GM21447 (cell line): ENCODE measurements at regions not wholly inside any gene's neighbourhood (a gene's known extent, or its start where the extent isn't known, plus 50 kb on each side); places are given as distances from the start of the nearest gene placed in this dataset.

Experiments
- ATAC-seq: cut with Tn5 transposase; IDR thresholded peaks from one replicate; pipeline ENCODE4 v1.9.1; 2021; ENCODE audit not compliant: unreplicated experiment

DNA sequence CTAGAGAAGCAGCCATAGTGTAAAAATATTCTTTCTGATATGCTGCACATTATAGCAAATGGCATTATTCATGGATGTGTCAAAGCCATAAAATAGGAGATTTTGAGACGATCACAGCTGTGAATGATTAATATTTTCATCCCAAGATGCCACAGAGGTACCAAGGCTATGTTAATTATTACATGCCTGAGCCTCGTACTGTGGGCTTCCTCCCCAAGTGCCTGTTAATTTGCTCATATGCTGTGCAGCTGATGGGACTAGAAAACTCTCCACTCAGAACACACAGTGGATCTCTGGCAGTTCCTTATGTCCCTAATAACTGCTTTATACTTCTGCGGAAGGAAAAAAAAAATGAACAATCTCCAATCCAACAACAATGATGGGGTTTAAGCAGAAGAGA, 184.9 kb upstream of the TSHZ2 start:
- no peak for ATAC-seq

DNA sequence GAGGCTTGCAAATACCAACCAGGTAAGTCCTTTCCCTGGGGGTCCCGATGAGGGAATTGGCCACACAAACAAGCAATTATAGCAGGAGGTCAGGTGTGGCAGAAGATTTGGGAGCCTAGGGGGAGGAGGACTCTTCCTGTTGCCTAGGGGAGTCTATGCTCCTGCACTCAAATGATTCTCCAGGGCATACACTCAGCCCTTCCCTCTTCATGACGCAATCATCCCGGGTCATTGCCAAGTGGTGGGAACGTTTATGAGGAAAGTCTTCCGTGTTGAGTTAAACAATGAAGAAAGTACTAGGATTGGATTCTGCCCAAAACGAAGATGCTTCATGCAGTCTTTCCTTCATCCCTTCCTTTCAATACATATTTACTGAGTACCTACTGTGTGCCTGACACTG, 186.5 kb upstream of the TSHZ2 start:
- ATAC-seq, result no peak

DNA sequence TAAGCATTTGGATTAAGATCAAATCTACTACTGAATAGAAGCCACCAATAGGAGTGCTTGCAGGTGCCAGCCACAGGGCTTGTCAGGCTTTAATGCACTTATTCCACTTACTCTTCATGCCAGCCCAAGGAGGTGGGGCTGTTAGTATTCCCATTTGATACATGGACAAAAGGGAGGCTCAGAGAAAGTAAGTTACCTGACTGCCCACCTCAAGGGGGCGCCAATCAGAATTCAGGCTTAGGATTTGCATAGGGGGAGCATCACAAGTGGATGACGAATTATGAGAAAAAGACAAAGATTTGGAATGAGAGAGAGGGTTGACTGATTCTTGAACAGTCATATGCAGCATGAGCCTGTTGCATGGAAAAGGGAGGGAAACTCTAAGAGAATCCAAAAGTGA, 188.4 kb upstream of the TSHZ2 start:
- ATAC-seq, result no peak

DNA sequence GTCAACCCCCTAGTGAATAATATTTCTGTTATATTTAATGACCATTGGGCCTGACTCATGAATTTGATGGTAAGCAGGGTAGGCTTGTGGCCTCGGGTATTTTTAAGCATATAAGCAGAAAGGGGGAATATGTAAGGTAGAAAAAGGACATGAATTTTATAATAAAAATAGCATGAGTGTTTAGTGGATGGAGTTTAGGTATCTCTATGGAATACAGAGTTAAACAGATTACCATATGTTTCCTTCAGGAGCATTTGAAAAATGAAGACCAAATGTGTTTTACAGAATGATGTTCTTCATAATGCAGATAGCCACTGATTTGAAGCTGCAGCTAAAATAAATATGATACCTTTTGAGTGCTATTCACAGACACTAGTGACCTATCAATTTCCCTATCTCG, 191.7 kb upstream of the TSHZ2 start:
- ATAC-seq, result no peak

DNA sequence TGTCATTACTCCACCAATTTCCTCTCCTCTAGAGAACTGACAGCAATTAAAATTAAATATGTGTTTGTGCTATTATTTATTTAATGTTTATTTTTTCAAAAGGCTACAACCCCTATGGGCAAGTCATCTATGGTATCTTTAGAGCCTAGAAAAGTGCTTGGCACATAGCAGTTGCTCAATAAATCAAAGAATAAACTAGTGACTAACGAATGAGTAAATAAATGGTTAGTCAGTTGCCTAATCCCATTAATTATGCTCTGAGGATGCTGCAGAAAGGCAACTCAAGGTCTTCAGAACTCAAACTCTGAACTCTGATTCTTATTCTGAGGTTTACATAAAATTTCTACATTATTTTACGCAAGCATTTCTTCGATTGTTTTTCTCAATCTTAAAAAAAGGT, 193.0 kb upstream of the TSHZ2 start:
- ATAC-seq, result no peak

DNA sequence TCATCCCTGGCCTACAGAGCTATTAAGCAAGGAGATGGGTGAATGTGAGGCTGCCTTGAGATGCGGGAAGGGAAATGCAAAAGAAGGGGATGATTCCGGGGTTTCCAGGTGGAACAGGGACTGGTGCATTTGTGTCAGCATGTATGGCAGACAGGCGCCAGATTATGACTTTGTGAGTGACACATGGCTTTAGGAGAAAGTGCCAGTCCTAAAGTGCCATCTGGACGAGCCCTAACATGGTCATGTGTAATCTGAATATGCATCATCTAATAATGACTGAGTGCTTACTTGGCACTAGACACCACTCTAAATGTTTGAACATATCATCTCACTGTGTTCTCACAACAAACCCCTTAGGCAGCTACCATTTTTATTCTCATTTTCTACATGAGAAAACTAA, 195.0 kb upstream of the TSHZ2 start:
- ATAC-seq, result no peak

DNA sequence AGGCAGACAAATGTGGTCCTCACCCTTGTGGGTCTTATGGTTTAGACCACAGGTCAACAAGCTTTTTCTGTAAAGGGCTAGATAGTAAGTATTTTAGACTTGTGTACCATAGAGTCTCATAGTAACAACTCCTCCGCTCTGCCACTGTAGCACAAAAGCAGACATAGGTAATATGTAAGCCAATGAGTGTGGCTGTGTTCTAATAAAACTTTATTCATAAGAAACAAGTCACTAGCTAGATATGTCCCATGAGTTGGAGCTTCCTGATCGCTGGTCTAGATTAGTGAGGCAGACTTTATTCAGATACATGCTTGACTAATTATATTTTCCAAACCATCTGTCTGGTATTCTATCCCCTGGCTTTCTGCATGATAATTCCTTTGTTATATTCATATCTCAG, 196.4 kb upstream of the TSHZ2 start:
- no peak for ATAC-seq

DNA sequence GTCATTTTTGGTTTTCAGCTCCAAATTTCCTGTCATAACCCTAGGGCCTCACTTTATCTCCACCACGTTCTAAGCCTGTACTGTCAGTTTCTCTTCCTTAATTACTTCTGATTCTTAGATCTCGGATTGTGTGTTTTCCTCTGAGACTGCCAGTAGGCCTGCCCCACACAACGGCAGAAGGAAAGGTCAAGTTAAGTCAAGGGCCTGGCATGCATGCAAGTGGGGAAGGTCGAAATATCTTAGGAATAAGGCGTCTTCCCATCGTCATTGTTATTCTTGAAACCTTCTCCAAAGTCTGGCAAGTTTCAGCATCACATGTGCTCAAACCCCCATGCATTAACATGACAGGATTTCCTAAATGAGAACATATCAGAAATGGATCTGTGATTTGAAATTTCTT, 203.5 kb upstream of the TSHZ2 start:
- no peak for ATAC-seq

DNA sequence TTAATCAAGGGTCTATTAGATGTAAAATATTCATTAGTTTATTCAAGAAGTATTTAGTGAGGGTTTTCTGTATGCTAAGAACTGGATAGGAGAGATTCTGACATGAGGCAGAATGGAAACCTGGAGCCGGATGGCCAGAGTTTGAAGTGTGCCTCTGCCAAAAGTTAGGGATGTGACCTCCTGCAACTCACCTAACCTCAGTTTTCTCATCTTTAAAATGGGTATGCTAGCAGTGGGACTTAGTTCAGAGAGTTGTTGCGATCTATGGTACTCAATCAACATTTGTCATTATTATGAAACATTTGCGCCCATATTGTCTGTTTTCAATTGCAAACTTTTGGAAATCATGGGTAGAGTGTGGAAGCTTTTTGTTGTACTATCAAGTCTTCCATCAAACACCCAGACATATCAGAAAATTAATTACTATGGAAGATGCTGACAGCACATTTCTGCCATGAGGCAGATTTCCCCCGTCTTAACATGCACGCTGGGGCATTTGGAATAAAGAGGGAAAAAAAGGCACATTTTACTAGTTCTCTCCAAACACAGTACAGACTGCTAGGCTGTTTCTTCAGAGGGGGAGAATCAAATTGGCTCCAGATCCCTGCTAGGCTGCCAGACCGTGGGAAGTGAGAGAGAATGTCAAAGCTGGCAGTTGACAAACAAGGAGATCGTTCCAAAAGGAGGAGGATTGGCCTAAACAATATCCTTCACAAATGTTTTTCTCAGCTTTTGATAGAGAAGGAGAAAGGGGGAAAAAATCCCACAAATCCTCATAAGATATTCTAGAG, 205.3 kb upstream of the TSHZ2 start:
- ATAC-seq, result no peak

DNA sequence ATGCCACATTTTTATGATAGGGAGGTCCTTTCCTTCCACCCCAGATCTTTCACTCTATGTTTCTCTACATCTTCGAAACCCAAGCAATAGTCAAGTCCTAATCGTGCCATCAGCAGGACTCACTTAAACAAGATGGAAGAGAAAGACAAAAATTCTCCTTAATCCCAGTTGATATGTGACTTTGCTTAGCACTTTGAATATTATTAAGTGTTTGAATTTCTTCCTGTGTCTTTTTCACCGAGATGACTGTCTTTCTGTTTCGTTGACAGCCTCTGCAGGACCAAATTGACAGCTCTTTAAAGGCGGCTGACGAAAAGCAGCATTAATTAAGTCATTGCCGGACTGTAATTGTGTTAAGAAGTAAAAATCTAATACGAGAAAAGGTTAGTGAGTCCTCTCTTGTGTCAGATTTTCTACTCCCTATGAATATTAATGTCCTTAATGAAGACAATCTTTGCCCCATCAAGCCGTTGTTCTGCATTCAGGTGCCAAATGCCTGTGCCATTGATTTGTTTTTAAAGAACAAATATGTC, 208.8 kb upstream of the TSHZ2 start:
- no peak for ATAC-seq

DNA sequence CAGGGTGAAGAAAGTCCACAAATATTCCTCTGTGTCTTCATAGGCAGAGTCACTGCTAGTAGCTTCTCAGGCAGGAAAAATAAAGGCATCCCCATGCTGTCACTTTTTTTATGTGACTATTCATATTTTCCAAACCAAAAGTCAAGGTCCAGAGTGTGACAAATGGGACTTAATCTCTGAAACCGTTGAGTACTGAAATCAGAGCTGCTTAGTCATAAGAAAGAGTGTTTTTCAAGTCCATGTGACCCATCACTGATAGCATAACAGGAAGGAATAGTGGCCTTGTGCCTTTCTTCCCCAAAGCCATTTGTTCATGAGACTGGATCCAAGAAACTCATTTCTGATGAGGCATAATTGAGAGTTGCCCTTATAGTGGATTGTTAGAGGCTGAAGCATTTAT, 210.3 kb upstream of the TSHZ2 start:
- ATAC-seq, result no peak

DNA sequence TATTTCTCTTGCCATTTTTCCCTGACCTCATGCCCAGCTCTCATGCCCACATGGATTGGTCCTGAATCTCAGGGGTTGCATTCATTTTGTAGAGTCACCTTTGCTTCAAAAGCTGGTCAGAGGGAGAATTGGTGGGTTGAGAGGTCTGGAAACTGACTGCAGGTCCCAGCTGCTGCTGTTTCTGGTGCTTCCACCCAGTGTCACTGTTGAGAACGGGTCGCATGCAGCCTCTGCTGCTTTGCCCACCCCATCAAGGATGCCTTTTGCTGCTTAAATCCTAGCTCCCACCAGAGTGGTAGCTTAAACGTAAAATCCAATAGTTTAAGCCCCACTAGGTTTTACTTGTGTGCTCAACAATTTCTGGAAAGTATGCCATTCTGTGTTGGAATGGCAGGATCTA, 211.4 kb upstream of the TSHZ2 start:
- no peak for ATAC-seq

DNA sequence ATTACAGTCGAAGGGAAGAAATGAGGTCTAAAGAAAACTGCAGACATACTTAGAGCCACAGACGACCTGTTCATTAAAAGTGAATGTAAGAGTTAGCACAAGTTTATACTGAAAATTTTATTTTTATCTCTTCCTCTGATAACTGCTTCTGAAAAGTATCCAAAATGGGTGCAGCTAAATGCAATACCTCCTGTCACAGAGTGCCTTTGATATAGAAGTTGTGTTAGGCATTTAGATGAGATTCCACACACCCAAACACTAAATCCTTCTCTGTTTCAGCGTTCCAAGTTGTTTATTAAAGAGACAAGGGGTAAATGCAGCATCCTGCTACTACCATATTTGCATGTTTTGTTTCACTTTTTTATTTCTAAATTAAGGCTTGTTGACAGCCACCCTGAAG, 214.7 kb upstream of the TSHZ2 start:
- ATAC-seq, result no peak

DNA sequence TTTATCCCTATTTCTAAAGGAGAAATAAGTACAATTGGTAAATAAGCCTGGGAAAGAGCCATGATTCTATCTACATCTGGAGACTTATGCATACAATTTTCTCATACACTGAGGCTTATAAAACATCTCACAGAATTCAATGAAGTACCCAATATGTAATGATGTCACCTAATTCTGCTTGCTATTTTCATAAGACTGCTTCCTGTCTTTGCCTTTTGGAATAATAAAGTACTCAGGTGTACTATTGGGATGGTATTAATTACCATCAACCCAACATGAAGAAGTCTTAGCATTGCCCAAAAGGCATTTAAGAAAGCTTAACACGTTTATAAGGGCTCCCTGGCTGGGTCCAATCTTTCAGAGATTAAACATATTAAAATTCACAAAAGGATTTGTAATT, 216.4 kb upstream of the TSHZ2 start:
- ATAC-seq, result no peak

DNA sequence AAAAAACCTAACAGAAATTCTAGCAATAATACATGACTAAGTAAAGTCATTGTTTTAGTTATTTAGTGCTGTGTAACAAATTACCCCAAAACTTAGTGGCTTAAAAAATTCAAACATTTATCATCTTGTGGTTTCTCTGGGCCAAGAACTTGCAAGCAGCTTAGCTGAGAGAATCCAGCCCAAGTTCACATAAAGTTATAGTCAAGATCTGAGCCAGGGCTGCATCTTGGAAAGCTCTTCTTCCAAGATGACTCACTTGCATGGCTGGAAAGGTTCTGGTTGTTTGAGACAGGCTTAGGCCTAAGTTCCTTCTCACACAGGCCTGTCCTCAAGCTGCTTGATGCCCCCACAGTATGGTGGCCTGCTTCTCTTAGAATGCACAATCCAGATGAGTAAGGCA, 217.8 kb upstream of the TSHZ2 start:
- ATAC-seq, result no peak

DNA sequence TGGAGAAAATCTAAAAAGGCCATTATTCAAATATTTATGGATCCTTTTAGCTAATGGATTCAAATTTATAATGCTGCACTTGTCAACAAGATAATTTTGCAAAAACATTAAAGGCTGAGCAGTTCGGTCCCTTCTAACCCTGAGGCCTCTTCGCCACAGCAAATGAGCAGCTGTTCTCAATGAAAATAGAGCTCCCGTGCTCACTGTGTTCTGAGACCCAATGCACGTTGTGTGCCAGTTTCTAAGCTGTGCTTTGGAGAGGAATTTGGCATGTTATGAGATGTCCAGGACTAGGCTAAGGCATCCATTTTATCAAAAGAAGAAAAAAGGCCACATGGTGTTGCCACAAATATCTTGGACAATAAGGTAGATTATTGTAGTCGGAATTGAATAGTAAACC, 220.1 kb upstream of the TSHZ2 start:
- no peak for ATAC-seq

DNA sequence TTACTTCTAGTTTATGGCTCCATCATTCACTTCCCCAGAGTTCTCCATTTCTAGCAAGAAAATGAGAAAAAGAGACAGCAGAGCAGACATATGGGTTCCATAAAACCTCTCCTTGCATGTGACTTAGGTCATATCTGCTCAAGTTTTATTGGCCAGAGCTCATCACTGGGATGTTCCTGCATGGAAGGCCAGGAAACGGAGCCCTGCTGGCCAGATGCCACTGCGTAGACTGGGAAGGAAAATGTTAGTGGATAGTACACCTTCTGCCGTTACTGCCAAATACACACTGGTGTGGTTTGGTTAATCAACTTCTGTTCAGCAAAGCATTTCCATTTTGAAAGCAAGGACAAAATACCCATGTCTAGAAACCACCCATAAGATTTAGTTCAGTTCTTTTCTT, 220.6 kb upstream of the TSHZ2 start:
- no peak for ATAC-seq

DNA sequence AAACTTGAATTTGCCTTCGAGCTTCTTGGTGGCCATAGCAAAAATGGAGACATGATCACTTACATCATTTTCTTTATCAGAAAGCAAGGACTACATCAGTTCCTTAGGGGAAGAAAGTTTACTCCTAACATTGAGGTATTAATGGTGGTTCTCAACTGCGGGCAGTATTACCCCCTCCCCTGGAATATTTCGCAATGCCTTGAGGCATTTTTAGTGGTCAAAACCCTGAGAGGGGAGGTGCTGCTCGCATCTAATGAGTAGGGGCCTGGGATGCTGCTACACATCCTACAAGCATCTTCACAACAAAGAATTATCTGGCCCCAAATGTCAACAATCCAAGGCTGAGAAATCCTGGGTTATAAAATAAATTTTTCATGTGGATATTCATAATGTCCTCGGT, 222.2 kb upstream of the TSHZ2 start:
- no peak for ATAC-seq

DNA sequence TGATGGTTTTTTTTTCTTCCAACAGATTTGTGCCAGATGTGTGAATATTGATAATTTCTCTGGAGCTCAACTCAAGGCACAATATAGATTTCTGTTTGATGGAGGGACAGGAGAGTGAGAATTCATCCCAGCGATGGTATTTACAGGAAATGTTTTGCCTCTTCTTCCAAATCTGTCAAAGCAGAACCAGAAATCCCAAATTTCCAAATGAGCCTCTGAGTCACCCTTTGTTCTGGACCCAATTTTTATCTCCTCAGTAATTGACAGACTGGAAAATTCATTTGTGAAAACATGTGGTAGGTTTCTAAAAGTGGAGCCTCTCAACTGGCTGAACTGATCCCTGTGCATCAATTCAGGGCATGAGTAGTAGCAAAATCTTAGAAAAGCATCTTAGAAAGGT, 223.2 kb upstream of the TSHZ2 start:
- no peak for ATAC-seq

DNA sequence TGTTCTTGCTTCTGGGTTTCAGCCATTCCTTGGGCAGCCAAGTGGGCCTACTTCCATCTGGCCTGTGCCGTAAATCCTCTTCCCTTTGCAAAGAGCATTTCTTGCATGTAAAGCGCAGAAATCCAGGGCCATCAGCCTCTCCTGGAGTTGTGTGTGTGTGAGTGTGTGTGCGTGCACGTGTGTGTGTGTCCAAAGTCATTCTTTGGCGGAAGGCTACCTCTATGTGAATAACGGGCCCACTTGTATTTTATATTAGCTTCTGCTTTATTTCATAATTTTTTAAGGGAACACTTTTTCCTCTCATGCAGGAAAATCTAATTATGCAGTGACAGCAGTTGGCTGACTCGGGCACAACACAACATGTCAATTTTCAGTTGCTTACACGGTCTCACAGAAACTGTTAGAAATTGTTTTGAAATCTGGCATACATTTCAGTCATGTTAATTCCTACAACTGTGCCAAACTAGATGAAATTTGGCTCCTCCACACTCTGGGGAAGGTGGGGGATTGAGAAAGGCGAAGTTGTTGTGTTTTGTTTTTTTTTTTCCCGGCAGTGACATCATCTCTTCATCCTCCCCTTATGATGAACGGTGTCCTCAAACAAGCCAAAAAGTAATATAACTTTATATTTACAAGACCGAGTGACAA, 223.7 kb upstream of the TSHZ2 start:
- no peak for ATAC-seq

DNA sequence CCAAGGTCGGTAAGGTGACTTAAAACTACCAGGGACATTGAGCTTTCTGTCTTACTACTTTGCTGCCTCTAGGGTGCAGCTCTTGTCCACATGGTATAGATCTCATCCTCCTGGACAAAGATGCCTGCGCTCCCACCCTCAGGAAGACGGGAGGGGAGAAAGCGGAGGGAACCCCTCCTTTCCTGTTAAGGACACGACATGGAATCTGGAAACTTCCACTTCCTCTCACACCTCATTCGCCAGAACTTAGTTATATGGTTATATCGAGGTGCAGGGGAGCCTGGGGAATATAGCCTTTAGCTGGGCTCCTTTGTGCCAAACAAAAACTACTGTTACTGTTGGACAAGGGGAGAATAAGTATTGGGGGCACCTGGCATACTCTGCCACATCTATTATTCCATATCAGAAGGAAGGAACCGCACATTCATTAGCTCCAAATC, 224.3 kb upstream of the TSHZ2 start:
- no peak for ATAC-seq

DNA sequence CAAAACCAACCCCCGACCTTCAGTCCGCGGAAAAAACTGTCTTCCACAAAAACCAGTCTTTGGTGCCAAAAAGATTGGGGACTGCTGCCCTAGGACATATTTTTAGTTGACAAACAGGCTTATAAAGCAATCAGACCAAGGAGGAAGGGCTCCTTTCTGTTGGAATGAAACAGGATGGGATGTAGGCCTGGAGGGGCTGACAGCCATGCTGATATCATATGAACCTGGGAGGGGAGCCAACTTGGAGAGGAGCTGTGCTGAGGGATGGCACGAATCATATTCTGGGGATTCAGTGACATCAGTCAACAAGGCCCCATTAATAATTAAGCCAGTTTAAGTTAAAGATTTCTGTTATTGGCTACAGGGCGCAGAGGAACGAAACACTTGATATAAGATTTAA, 225.4 kb upstream of the TSHZ2 start:
- no peak for ATAC-seq

DNA sequence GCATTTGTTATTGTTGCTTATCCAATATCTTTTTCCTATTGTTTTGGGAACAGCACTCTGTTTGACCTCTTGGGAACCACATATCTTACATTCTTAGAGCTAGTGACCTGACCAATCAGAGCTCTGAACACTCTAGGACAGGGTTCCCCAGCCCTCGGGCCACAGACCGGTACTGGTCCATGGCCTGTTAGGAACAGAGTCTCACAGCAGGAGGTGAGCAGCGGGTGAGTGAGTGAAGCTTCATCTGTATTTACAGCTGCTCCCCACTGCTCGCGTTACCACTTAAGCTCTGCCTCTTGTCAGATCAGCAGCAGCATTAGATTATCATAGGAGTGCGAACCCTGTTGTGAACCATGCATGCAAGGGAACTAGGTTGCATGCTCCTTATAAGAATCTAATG, 226.0 kb upstream of the TSHZ2 start:
- no peak for ATAC-seq
